Mesendoderm (in vitro differentiated cells): ENCODE measurements at regions not wholly inside any gene's neighbourhood (a gene's known extent, or its start where the extent isn't known, plus 50 kb on each side); places are given as distances from the start of the nearest gene placed in this dataset.

Experiments used
- DNase-seq: peaks from one replicate; pipeline ENCODE4 v3.0.0; 2013
- H2AK5ac ChIP-seq: 2 replicates; pipeline ENCODE4 v1.6.1; 2013; ENCODE audit warnings: low read length, inconsistent platforms
- H2BK120ac ChIP-seq: 2 replicates; pipeline ENCODE4 v1.6.1; 2013; ENCODE audit warnings: low read depth, mild to moderate bottlenecking, low read length, moderate library complexity, mixed read lengths
- H2BK15ac ChIP-seq: replicated peaks from 2 replicates; pipeline ENCODE4 v1.6.1; 2013; ENCODE audit warnings: low read depth, mild to moderate bottlenecking, moderate library complexity
- H2BK5ac ChIP-seq: 2 replicates; pipeline ENCODE4 v1.6.1; 2013; ENCODE audit warnings: low read length, inconsistent platforms
- H3K18ac ChIP-seq: 2 replicates; pipeline ENCODE4 v1.6.1; 2013; ENCODE audit warnings: mild to moderate bottlenecking, low read length, mixed read lengths
- H3K23ac ChIP-seq: one replicate; pipeline ENCODE4 v1.6.1; 2013; ENCODE audit warnings: low read length
- H3K27ac ChIP-seq: 2 replicates; pipeline ENCODE4 v1.5.1; 2013; ENCODE audit warnings: low read depth, mild to moderate bottlenecking, inconsistent platforms, low read length, moderate library complexity
- H3K27me3 ChIP-seq: 2 replicates; pipeline ENCODE4 v1.6.1; 2013; ENCODE audit warnings: low read length, control low read depth, mild to moderate bottlenecking, inconsistent platforms; ENCODE audit not compliant: insufficient read depth, poor library complexity
- H3K36me3 ChIP-seq: 2 replicates; pipeline ENCODE4 v1.6.1; 2013; ENCODE audit warnings: low read length, inconsistent platforms; ENCODE audit not compliant: control insufficient read depth, insufficient read depth
- H3K4ac ChIP-seq: one replicate; pipeline ENCODE4 v1.6.1; 2013; ENCODE audit warnings: low read depth, mild to moderate bottlenecking, low read length, moderate library complexity
- H3K4me1 ChIP-seq: 2 replicates; pipeline ENCODE4 v1.6.1; 2013; ENCODE audit warnings: low read depth, low read length, inconsistent platforms; ENCODE audit not compliant: control insufficient read depth
- H3K4me2 ChIP-seq: 2 replicates; pipeline ENCODE4 v1.6.1; 2013; ENCODE audit warnings: low read length
- H3K4me3 ChIP-seq: 2 replicates; pipeline ENCODE4 v1.5.1; 2013; ENCODE audit warnings: mild to moderate bottlenecking, low read length
- H3K56ac ChIP-seq: one replicate; pipeline ENCODE4 v1.6.1; 2013; ENCODE audit warnings: low read length
- H3K79me1 ChIP-seq: 2 replicates; pipeline ENCODE4 v1.6.1; 2013; ENCODE audit warnings: low read length, inconsistent platforms
- H3K79me2 ChIP-seq: 2 replicates; pipeline ENCODE4 v1.6.1; 2013; ENCODE audit warnings: mild to moderate bottlenecking, low read length; ENCODE audit not compliant: control insufficient read depth, insufficient read depth
- H3K9ac ChIP-seq: 2 replicates; pipeline ENCODE4 v1.6.1; 2013; ENCODE audit warnings: low read length, inconsistent platforms
- H4K5ac ChIP-seq: one replicate; pipeline ENCODE4 v1.6.1; 2013; ENCODE audit warnings: low read length
- H4K8ac ChIP-seq: one replicate; pipeline ENCODE4 v1.6.1; 2013; ENCODE audit warnings: low read depth, mild to moderate bottlenecking, control low read depth, low read length, moderate library complexity
- WGBS: extraction: QIAGEN DNeasy Blood & Tissue Kit; methylation state at CpG from one replicate; pipeline ENCODE4 v1.1.7; 2013; ENCODE audit warnings: low lambda C conversion rate, missing lambda C conversion rate; ENCODE audit not compliant: insufficient coverage; ENCODE audit errors: extremely low coverage; 5-methylcytosine and 5-hydroxymethylcytosine counted together

GRCh38 chr6:21299216-21299615 lies 294.3 kb upstream of the SOX4 start:
- no peak overlapping the region for H3K4ac ChIP-seq
- WGBS = no CpG with 5 or more reads among the region's 2 CpGs
- H3K18ac ChIP-seq = no peak overlapping the region
- no peak overlapping the region for H3K9ac ChIP-seq
- no peak overlapping the region for H4K8ac ChIP-seq
- no peak overlapping the region for H2BK120ac ChIP-seq
- no peaks in the 10 kb centered on the region for H3K4me1 ChIP-seq
- no peak overlapping the region for H3K23ac ChIP-seq
- H3K79me1 ChIP-seq = no peaks in the 10 kb centered on the region
- no peak overlapping the region for H2AK5ac ChIP-seq
- H3K27ac ChIP-seq = no peak overlapping the region
- H2BK15ac ChIP-seq = no peak overlapping the region
- H3K27me3 ChIP-seq = no peaks in the 10 kb centered on the region
- H3K36me3 ChIP-seq = no peaks in the 10 kb centered on the region
- no peak overlapping the region for H3K4me3 ChIP-seq
- H3K4me2 ChIP-seq = no peak overlapping the region
- no peak overlapping the region for H3K56ac ChIP-seq
- no peak for DNase-seq
- no peaks in the 10 kb centered on the region for H3K79me2 ChIP-seq
- H4K5ac ChIP-seq = no peak overlapping the region
- H2BK5ac ChIP-seq = no peak overlapping the region

- H3K4me2 ChIP-seq = no peak overlapping the region
- H3K79me1 ChIP-seq = no peaks in the 10 kb centered on the region
- H2AK5ac ChIP-seq = no peak overlapping the region
- H3K27ac ChIP-seq = no peak overlapping the region
- H2BK5ac ChIP-seq = no peak overlapping the region
- H2BK120ac ChIP-seq = no peak overlapping the region
- H3K36me3 ChIP-seq = no peaks in the 10 kb centered on the region
- H3K27me3 ChIP-seq = no peaks in the 10 kb centered on the region
- no peak overlapping the region for H3K56ac ChIP-seq
- H4K5ac ChIP-seq = no peak overlapping the region
- no peak overlapping the region for H3K9ac ChIP-seq
- H4K8ac ChIP-seq = no peak overlapping the region
- H3K4me3 ChIP-seq = no peak overlapping the region
- H3K4ac ChIP-seq = no peak overlapping the region
- no peak for DNase-seq
- no peak overlapping the region for H3K23ac ChIP-seq
- H3K4me1 ChIP-seq = no peaks in the 10 kb centered on the region
- H3K79me2 ChIP-seq = no peaks in the 10 kb centered on the region
- WGBS = no CpG with 5 or more reads among the region's 3 CpGs
- H2BK15ac ChIP-seq = no peak overlapping the region
- H3K18ac ChIP-seq = no peak overlapping the region
These were observed 293.1 kb upstream of the SOX4 start for GRCh38 chr6:21300439-21300838.

GRCh38 chr6:21305893-21306332 lies 287.6 kb upstream of the SOX4 start:
- H3K56ac ChIP-seq = no peak overlapping the region
- no peak overlapping the region for H3K27ac ChIP-seq
- H3K23ac ChIP-seq = no peak overlapping the region
- H3K27me3 ChIP-seq = no peaks in the 10 kb centered on the region
- no peak overlapping the region for H2BK5ac ChIP-seq
- H3K4me1 ChIP-seq = no peaks in the 10 kb centered on the region
- H2AK5ac ChIP-seq = no peak overlapping the region
- WGBS = no CpG with 5 or more reads among the region's 2 CpGs
- H3K4me3 ChIP-seq = no peak overlapping the region
- no peak overlapping the region for H3K4ac ChIP-seq
- H3K4me2 ChIP-seq = no peak overlapping the region
- H2BK15ac ChIP-seq = no peak overlapping the region
- no peaks in the 10 kb centered on the region for H3K79me1 ChIP-seq
- no peak overlapping the region for H3K9ac ChIP-seq
- H3K18ac ChIP-seq = no peak overlapping the region
- no peak overlapping the region for H4K5ac ChIP-seq
- H3K79me2 ChIP-seq = no peaks in the 10 kb centered on the region
- peak; percentile 17 for DNase-seq
- no peaks in the 10 kb centered on the region for H3K36me3 ChIP-seq
- H2BK120ac ChIP-seq = no peak overlapping the region
- H4K8ac ChIP-seq = no peak overlapping the region

GRCh38 chr6:21306546-21306945 lies 287.0 kb upstream of the SOX4 start:
- H3K18ac ChIP-seq = no peak overlapping the region

GRCh38 chr6:21309807-21310221 lies 283.7 kb upstream of the SOX4 start:
- H3K23ac ChIP-seq = no peak overlapping the region
- no peak overlapping the region for H3K4ac ChIP-seq
- H3K4me2 ChIP-seq = no peak overlapping the region
- no peak overlapping the region for H2BK120ac ChIP-seq
- no peak overlapping the region for H2BK15ac ChIP-seq
- no peak overlapping the region for H2BK5ac ChIP-seq
- no peak overlapping the region for H2AK5ac ChIP-seq
- WGBS = no CpG with 5 or more reads among the region's 11 CpGs
- no peaks in the 10 kb centered on the region for H3K36me3 ChIP-seq
- no peak overlapping the region for H4K5ac ChIP-seq
- no peak overlapping the region for H3K56ac ChIP-seq
- no peak overlapping the region for H3K27ac ChIP-seq
- H3K9ac ChIP-seq = no peak overlapping the region
- no peak overlapping the region for H4K8ac ChIP-seq
- H3K18ac ChIP-seq = peak overlapping the region; percentile 31
- DNase-seq = no peak
- no peak overlapping the region for H3K4me3 ChIP-seq
- no peaks in the 10 kb centered on the region for H3K79me2 ChIP-seq
- no peaks in the 10 kb centered on the region for H3K79me1 ChIP-seq
- no peaks in the 10 kb centered on the region for H3K27me3 ChIP-seq
- peaks cover 3% of the 10 kb centered on the region for H3K4me1 ChIP-seq

More at GRCh38 chr6:21306546-21306945, 287.0 kb upstream of the SOX4 start:
- H2BK15ac ChIP-seq = no peak overlapping the region
- no peak overlapping the region for H3K9ac ChIP-seq
- no peak for DNase-seq
- H3K27ac ChIP-seq = no peak overlapping the region
- H3K4me1 ChIP-seq = no peaks in the 10 kb centered on the region
- H3K4me3 ChIP-seq = no peak overlapping the region
- no peak overlapping the region for H2BK5ac ChIP-seq
- no peaks in the 10 kb centered on the region for H3K79me1 ChIP-seq
- no peaks in the 10 kb centered on the region for H3K27me3 ChIP-seq
- H4K8ac ChIP-seq = no peak overlapping the region
- no CpG with 5 or more reads among the region's 4 CpGs for WGBS
- H3K79me2 ChIP-seq = no peaks in the 10 kb centered on the region
- H4K5ac ChIP-seq = no peak overlapping the region
- H2AK5ac ChIP-seq = no peak overlapping the region
- no peak overlapping the region for H3K4ac ChIP-seq
- no peak overlapping the region for H2BK120ac ChIP-seq
- no peaks in the 10 kb centered on the region for H3K36me3 ChIP-seq
- H3K56ac ChIP-seq = no peak overlapping the region
- no peak overlapping the region for H3K4me2 ChIP-seq
- no peak overlapping the region for H3K23ac ChIP-seq

GRCh38 chr6:21310568-21311140 lies 282.9 kb upstream of the SOX4 start:
- H3K56ac ChIP-seq = no peak overlapping the region
- no peak overlapping the region for H4K5ac ChIP-seq
- H4K8ac ChIP-seq = no peak overlapping the region
- H3K79me1 ChIP-seq = no peaks in the 10 kb centered on the region
- H3K4me1 ChIP-seq = peaks cover 3% of the 10 kb centered on the region
- no peaks in the 10 kb centered on the region for H3K27me3 ChIP-seq
- no peaks in the 10 kb centered on the region for H3K36me3 ChIP-seq
- no peak overlapping the region for H2AK5ac ChIP-seq
- H3K9ac ChIP-seq = no peak overlapping the region
- no peak overlapping the region for H3K4me3 ChIP-seq
- H3K27ac ChIP-seq = no peak overlapping the region
- H2BK15ac ChIP-seq = no peak overlapping the region
- H3K18ac ChIP-seq = no peak overlapping the region
- DNase-seq = no peak
- H3K79me2 ChIP-seq = no peaks in the 10 kb centered on the region
- no peak overlapping the region for H3K4ac ChIP-seq
- no peak overlapping the region for H2BK120ac ChIP-seq
- no peak overlapping the region for H3K4me2 ChIP-seq
- H3K23ac ChIP-seq = no peak overlapping the region
- no CpG with 5 or more reads among the region's 13 CpGs for WGBS
- no peak overlapping the region for H2BK5ac ChIP-seq
